ENCODE measurements at regions not wholly inside any gene's neighbourhood (a gene's known extent, or its start where the extent isn't known, plus 50 kb on each side); places are given as distances from the start of the nearest gene placed in this dataset.

DNA sequence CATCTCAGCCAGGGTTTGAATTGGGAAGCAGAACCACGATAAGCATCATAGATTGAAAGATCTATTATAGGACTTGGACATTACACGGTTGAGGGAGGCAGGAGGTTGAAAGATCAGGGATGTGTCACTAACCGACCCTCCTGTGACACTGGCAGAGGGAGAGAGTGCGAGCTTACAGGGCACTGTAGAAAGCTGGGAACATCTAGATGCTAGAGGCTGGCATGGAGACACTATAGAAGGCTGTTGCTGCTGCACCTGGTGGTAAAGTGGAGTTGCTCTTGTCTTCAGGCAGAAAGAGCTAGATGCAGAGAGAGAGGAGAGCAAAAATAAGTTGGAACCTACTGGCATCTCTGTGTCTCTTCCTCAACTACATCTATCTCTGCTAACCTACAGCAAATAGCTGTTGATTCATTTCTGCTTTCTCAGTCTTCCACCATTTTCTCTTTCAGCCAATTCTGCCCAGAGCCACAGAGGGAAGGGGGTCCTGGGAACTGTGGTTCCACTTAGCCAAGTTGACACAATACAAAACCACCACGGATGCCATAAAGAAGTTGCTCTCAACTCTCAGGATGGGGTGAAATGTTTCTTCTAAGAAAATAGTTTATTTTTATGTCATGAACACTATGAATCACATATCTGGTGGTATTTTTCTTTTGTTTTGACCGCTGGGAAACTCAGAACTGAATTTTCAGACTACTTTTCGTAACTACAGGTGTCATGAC lies 155.9 kb downstream of the ZNF281 start:
- no peak for ATAC-seq (ENCODE audit: insufficient number of reproducible peaks, low FRiP score, low read depth)
- no peak for DNase-seq (ENCODE audit: low spot score)
- H3K4me1 ChIP-seq (ENCODE audit: control insufficient read depth in 1 of 2, low read depth in 2 of 2), result no peaks in the 10 kb centered on the region
- no peak overlapping the region for H3K4me3 ChIP-seq
- TF ChIP-seq CTCF (IDR thresholded peaks at IDR 0.05), result no peak
- H3K36me3 ChIP-seq, result no peaks in the 10 kb centered on the region
- no peaks in the 10 kb centered on the region for H3K27me3 ChIP-seq (replicated peaks; ENCODE audit: insufficient read depth)
- H3K27ac ChIP-seq, result no peak overlapping the region
- H3K9me3 ChIP-seq, result no peaks in the 10 kb centered on the region

DNA sequence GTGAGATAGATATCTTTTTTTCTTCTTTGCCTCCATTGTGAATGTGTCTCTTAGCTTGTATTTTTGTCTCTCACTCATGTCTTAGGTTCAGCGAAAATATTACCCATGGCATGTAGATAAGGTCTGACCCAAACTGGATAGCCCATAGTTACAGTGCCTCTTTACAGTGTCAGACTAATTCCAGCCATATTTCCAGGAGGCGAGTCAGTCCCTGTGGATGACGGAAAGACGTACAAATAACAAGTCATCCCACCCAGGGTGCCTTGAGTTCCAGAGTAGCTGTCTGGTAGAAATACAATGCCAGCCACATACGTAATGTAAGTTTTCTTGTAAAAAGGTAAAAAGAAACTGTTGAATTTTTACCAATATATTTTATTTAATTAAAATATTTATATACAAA lies 157.3 kb downstream of the ZNF281 start:
- Histone ChIP-seq H3K9me3 (no peaks in the 10 kb centered on the region), H3K4me1 (ENCODE audit: control insufficient read depth in 1 of 2, low read depth in 2 of 2) (no peaks in the 10 kb centered on the region), H3K36me3 (no peaks in the 10 kb centered on the region), H3K27me3 (replicated peaks; ENCODE audit: insufficient read depth) (no peaks in the 10 kb centered on the region), H3K27ac (no peak overlapping the region), H3K4me3 (no peak overlapping the region)
- no peak for TF ChIP-seq CTCF (IDR thresholded peaks at IDR 0.05)
- ATAC-seq (ENCODE audit: insufficient number of reproducible peaks, low FRiP score, low read depth), result no peak
- no peak for DNase-seq (ENCODE audit: low spot score)

GRCh38 chr1:200250469-200250868 lies 159.4 kb downstream of the ZNF281 start:
- Histone ChIP-seq H3K9me3 (no peaks in the 10 kb centered on the region), H3K27me3 (replicated peaks; ENCODE audit: insufficient read depth) (no peaks in the 10 kb centered on the region), H3K4me1 (ENCODE audit: control insufficient read depth in 1 of 2, low read depth in 2 of 2) (no peaks in the 10 kb centered on the region), H3K4me3 (no peak overlapping the region), H3K36me3 (no peaks in the 10 kb centered on the region), H3K27ac (no peak overlapping the region)
- no peak for DNase-seq (ENCODE audit: low spot score)
- ATAC-seq (ENCODE audit: insufficient number of reproducible peaks, low FRiP score, low read depth), result no peak
- no peak for TF ChIP-seq CTCF (IDR thresholded peaks at IDR 0.05)

DNA sequence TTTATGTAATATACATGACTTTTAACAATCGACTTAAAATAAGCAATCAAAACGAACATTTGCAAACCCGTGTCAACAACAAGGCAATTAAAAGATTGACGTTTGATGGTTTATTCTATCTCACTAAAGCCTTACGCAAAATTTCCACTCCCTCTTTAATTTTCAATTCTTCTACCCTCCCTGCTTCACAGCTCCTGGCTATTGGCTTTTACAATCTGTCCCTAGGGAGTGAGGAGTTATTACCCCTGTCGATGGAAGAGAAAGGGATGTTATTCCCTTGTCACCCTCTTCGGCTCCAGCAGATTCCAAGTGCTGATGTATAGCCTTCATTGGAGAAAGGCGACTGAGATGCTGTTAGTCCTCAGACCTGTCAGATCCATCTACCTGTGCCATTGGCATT lies 161.3 kb downstream of the ZNF281 start:
- Histone ChIP-seq H3K27ac (no peak overlapping the region), H3K4me1 (ENCODE audit: control insufficient read depth in 1 of 2, low read depth in 2 of 2) (no peaks in the 10 kb centered on the region), H3K36me3 (no peaks in the 10 kb centered on the region), H3K9me3 (no peaks in the 10 kb centered on the region), H3K27me3 (replicated peaks; ENCODE audit: insufficient read depth) (no peaks in the 10 kb centered on the region), H3K4me3 (no peak overlapping the region)
- TF ChIP-seq CTCF (IDR thresholded peaks at IDR 0.05), result no peak
- ATAC-seq (ENCODE audit: insufficient number of reproducible peaks, low FRiP score, low read depth) (no peak), DNase-seq (ENCODE audit: low spot score) (no peak)

DNA sequence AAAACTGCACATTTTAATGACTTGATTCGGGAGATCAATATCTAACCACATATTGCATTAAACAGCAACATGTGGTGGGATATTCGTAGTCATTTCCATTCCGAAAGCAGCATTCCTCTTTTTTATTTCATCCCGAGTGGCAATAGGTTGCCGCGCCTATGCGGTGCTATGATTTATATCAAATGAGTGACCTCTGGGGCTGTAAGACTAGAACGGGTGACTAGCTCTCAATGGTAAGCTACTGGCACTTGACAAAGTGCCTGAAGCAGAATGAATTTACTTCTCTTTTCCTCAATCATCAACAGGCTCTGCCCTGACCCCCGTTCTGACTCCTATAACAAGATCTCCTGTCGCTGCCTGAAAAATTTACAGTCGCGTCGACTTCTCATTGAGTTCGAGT lies 162.3 kb downstream of the ZNF281 start:
- Histone ChIP-seq H3K27me3 (replicated peaks; ENCODE audit: insufficient read depth) (no peaks in the 10 kb centered on the region), H3K36me3 (no peaks in the 10 kb centered on the region), H3K4me3 (no peak overlapping the region), H3K27ac (no peak overlapping the region), H3K9me3 (no peaks in the 10 kb centered on the region), H3K4me1 (ENCODE audit: control insufficient read depth in 1 of 2, low read depth in 2 of 2) (no peaks in the 10 kb centered on the region)
- no peak for ATAC-seq (ENCODE audit: insufficient number of reproducible peaks, low FRiP score, low read depth)
- DNase-seq (ENCODE audit: low spot score), result no peak
- TF ChIP-seq CTCF (IDR thresholded peaks at IDR 0.05), result no peak
